HG03060 (cell line): ENCODE measurements at regions not wholly inside any gene's neighbourhood (a gene's known extent, or its start where the extent isn't known, plus 50 kb on each side); places are given as distances from the start of the nearest gene placed in this dataset.

Experiments used
- ATAC-seq: cut with Tn5 transposase; IDR thresholded peaks from one replicate; pipeline ENCODE4 v1.9.1; 2021; ENCODE audit warnings: low read depth, moderate number of reproducible peaks; ENCODE audit not compliant: unreplicated experiment

DNA sequence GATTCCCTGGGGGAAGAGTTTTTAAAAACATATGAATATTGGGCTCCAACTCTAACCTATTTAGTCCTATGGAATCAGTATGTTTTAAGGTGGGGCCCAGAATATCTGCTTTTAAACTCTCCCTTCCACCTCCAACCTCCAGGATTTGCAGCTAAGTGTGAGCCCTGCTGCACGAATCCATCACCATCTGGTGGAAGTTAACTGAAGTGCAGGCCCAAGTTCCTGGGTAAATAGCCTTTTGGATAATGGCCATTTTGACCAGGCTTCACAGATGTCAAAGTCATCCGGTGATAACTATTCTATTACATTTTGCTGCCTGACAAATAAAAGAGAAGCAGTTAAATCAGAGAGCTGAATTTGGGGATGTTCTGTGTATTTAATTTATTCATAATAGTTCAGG lies 58.1 kb upstream of the RMST start:
- ATAC-seq, result peak; percentile 83

DNA sequence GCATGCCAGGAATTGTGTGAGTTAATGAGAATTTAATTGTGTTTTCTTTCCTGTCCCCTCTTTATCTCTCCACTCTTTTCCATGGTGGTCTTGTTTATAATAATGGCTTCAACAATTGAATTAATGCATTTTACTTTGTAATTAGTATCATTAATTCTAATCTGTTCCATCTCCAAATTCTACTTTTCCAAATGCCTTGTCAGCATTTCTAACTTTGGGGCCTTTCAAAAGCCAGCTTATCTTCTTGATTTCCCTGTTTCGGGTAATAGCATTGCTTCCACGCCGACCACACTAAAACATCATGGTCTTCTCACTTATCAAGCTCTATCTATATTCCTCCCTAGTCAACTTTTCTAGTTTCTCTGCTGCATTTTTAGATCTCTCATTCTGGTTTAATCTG lies 54.2 kb upstream of the RMST start:
- no peak for ATAC-seq

DNA sequence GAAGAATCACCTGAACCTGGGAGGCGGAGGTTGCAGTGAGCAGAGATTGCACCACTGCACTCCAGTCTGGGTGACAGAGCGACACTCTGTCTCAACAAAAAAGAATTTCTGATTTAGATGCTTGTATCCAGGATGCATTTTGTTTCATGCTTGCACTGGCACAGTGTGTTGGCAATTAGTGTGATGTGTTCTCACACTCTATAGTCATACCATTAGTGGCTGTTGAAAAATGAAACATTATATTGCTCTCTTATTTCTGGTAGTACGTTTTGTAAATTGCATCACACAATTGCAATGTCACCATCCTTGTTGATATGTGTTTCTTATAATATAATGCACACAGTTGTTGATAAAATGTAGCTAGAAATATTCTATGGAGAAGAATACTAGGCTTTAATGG lies 51.3 kb upstream of the RMST start:
- no peak for ATAC-seq
